ENCODE measurements at regions not wholly inside any gene's neighbourhood (a gene's known extent, or its start where the extent isn't known, plus 50 kb on each side); places are given as distances from the start of the nearest gene placed in this dataset.

- H3K27me3 ChIP-seq (ENCODE audit: insufficient read depth, low read length), result no peaks in the 10 kb centered on the region
These were observed 298.8 kb downstream of the SLCO4C1 start for GRCh38 chr5:101997235-101997634.

GRCh38 chr5:101995585-101995984 is 300.5 kb downstream of the SLCO4C1 start:
- Histone ChIP-seq H3K27me3 (ENCODE audit: insufficient read depth, low read length) (no peaks in the 10 kb centered on the region), H3K4me3 (ENCODE audit: low read length) (no peak overlapping the region), H3K9me3 (ENCODE audit: low read depth, low read length) (no peaks in the 10 kb centered on the region), H3K4me1 (ENCODE audit: insufficient read depth, low read length) (no peaks in the 10 kb centered on the region)

More at GRCh38 chr5:101997235-101997634, 298.8 kb downstream of the SLCO4C1 start:
- no peak overlapping the region for H3K4me3 ChIP-seq (ENCODE audit: low read length)
- no peaks in the 10 kb centered on the region for H3K4me1 ChIP-seq (ENCODE audit: insufficient read depth, low read length)
- H3K9me3 ChIP-seq (ENCODE audit: low read depth, low read length), result no peaks in the 10 kb centered on the region

GRCh38 chr5:101991486-101991885 is 304.6 kb downstream of the SLCO4C1 start:
- Histone ChIP-seq H3K27me3 (ENCODE audit: insufficient read depth, low read length) (no peaks in the 10 kb centered on the region), H3K4me1 (ENCODE audit: insufficient read depth, low read length) (no peaks in the 10 kb centered on the region), H3K9me3 (ENCODE audit: low read depth, low read length) (no peaks in the 10 kb centered on the region), H3K4me3 (ENCODE audit: low read length) (no peak overlapping the region)

- Histone ChIP-seq H3K4me3 (ENCODE audit: low read length) (no peak overlapping the region), H3K4me1 (ENCODE audit: insufficient read depth, low read length) (no peaks in the 10 kb centered on the region), H3K27me3 (ENCODE audit: insufficient read depth, low read length) (no peaks in the 10 kb centered on the region), H3K9me3 (ENCODE audit: low read depth, low read length) (no peaks in the 10 kb centered on the region)
These were observed 306.4 kb downstream of the SLCO4C1 start for GRCh38 chr5:101989659-101990058.

GRCh38 chr5:101977729-101978345 is 318.2 kb downstream of the SLCO4C1 start:
- H3K4me3 ChIP-seq (ENCODE audit: low read length), result no peak overlapping the region
- H3K4me1 ChIP-seq (ENCODE audit: insufficient read depth, low read length), result no peaks in the 10 kb centered on the region
- no peaks in the 10 kb centered on the region for H3K9me3 ChIP-seq (ENCODE audit: low read depth, low read length)
- H3K27me3 ChIP-seq (ENCODE audit: insufficient read depth, low read length), result no peaks in the 10 kb centered on the region

- no peaks in the 10 kb centered on the region for H3K9me3 ChIP-seq (ENCODE audit: low read depth, low read length)
- no peaks in the 10 kb centered on the region for H3K27me3 ChIP-seq (ENCODE audit: insufficient read depth, low read length)
- no peak overlapping the region for H3K4me3 ChIP-seq (ENCODE audit: low read length)
- no peaks in the 10 kb centered on the region for H3K4me1 ChIP-seq (ENCODE audit: insufficient read depth, low read length)
These were observed 319.2 kb downstream of the SLCO4C1 start for GRCh38 chr5:101976933-101977332.

GRCh38 chr5:101969742-101970141 is 326.3 kb downstream of the SLCO4C1 start:
- Histone ChIP-seq H3K9me3 (ENCODE audit: low read depth, low read length) (no peaks in the 10 kb centered on the region), H3K4me3 (ENCODE audit: low read length) (no peak overlapping the region), H3K4me1 (ENCODE audit: insufficient read depth, low read length) (no peaks in the 10 kb centered on the region), H3K27me3 (ENCODE audit: insufficient read depth, low read length) (no peaks in the 10 kb centered on the region)

- H3K27me3 ChIP-seq (ENCODE audit: insufficient read depth, low read length), result no peaks in the 10 kb centered on the region
- H3K4me1 ChIP-seq (ENCODE audit: insufficient read depth, low read length), result no peaks in the 10 kb centered on the region
- no peaks in the 10 kb centered on the region for H3K9me3 ChIP-seq (ENCODE audit: low read depth, low read length)
- no peak overlapping the region for H3K4me3 ChIP-seq (ENCODE audit: low read length)
These were observed 329.6 kb downstream of the SLCO4C1 start for GRCh38 chr5:101966476-101966875.

GRCh38 chr5:101955891-101956290 is 340.2 kb downstream of the SLCO4C1 start:
- Histone ChIP-seq H3K27me3 (ENCODE audit: insufficient read depth, low read length) (no peaks in the 10 kb centered on the region), H3K4me1 (ENCODE audit: insufficient read depth, low read length) (no peaks in the 10 kb centered on the region), H3K4me3 (ENCODE audit: low read length) (no peak overlapping the region), H3K9me3 (ENCODE audit: low read depth, low read length) (no peaks in the 10 kb centered on the region)

- Histone ChIP-seq H3K4me3 (ENCODE audit: low read length) (no peak overlapping the region), H3K4me1 (ENCODE audit: insufficient read depth, low read length) (no peaks in the 10 kb centered on the region), H3K9me3 (ENCODE audit: low read depth, low read length) (no peaks in the 10 kb centered on the region), H3K27me3 (ENCODE audit: insufficient read depth, low read length) (no peaks in the 10 kb centered on the region)
These were observed 346.1 kb downstream of the SLCO4C1 start for GRCh38 chr5:101950019-101950418.

- H3K4me3 ChIP-seq (ENCODE audit: low read length), result no peak overlapping the region
- H3K4me1 ChIP-seq (ENCODE audit: insufficient read depth, low read length), result no peaks in the 10 kb centered on the region
- no peaks in the 10 kb centered on the region for H3K27me3 ChIP-seq (ENCODE audit: insufficient read depth, low read length)
- no peaks in the 10 kb centered on the region for H3K9me3 ChIP-seq (ENCODE audit: low read depth, low read length)
These were observed 347.5 kb downstream of the SLCO4C1 start for GRCh38 chr5:101948615-101949014.

- Histone ChIP-seq H3K4me1 (ENCODE audit: insufficient read depth, low read length) (no peaks in the 10 kb centered on the region), H3K27me3 (ENCODE audit: insufficient read depth, low read length) (no peaks in the 10 kb centered on the region), H3K4me3 (ENCODE audit: low read length) (no peak overlapping the region), H3K9me3 (ENCODE audit: low read depth, low read length) (no peaks in the 10 kb centered on the region)
These were observed 352.3 kb downstream of the SLCO4C1 start for GRCh38 chr5:101943784-101944183.

GRCh38 chr5:101942321-101942882 is 353.7 kb downstream of the SLCO4C1 start:
- Histone ChIP-seq H3K4me1 (ENCODE audit: insufficient read depth, low read length) (no peaks in the 10 kb centered on the region), H3K9me3 (ENCODE audit: low read depth, low read length) (no peaks in the 10 kb centered on the region), H3K27me3 (ENCODE audit: insufficient read depth, low read length) (no peaks in the 10 kb centered on the region), H3K4me3 (ENCODE audit: low read length) (no peak overlapping the region)

- Histone ChIP-seq H3K4me1 (ENCODE audit: insufficient read depth, low read length) (no peaks in the 10 kb centered on the region), H3K4me3 (ENCODE audit: low read length) (no peak overlapping the region), H3K9me3 (ENCODE audit: low read depth, low read length) (no peaks in the 10 kb centered on the region), H3K27me3 (ENCODE audit: insufficient read depth, low read length) (no peaks in the 10 kb centered on the region)
These were observed 359.0 kb downstream of the SLCO4C1 start for GRCh38 chr5:101937041-101937440.

- H3K4me3 ChIP-seq (ENCODE audit: low read length), result no peak overlapping the region
These were observed 361.0 kb downstream of the SLCO4C1 start for GRCh38 chr5:101935086-101935485.

GRCh38 chr5:101932599-101932998 is 363.5 kb downstream of the SLCO4C1 start:
- no peaks in the 10 kb centered on the region for H3K9me3 ChIP-seq (ENCODE audit: low read depth, low read length)
- no peak overlapping the region for H3K4me3 ChIP-seq (ENCODE audit: low read length)
- H3K4me1 ChIP-seq (ENCODE audit: insufficient read depth, low read length), result no peaks in the 10 kb centered on the region
- H3K27me3 ChIP-seq (ENCODE audit: insufficient read depth, low read length), result no peaks in the 10 kb centered on the region

More at GRCh38 chr5:101935086-101935485, 361.0 kb downstream of the SLCO4C1 start:
- Histone ChIP-seq H3K9me3 (ENCODE audit: low read depth, low read length) (no peaks in the 10 kb centered on the region), H3K4me1 (ENCODE audit: insufficient read depth, low read length) (no peaks in the 10 kb centered on the region), H3K27me3 (ENCODE audit: insufficient read depth, low read length) (no peaks in the 10 kb centered on the region)
